Fibroblast of upper back skin (primary cell): ENCODE measurements at regions not wholly inside any gene's neighbourhood (a gene's known extent, or its start where the extent isn't known, plus 50 kb on each side); places are given as distances from the start of the nearest gene placed in this dataset.

Experiments used
- DNase-seq: peaks from one replicate; pipeline ENCODE4 v3.0.0-alpha.2; 2013

- DNase-seq = no peak
Measured at GRCh38 chr16:54409982-54410381, 123.4 kb upstream of the IRX3 start.

- peak; percentile 86 for DNase-seq
Measured at GRCh38 chr16:54407596-54407995, 121.0 kb upstream of the IRX3 start.

GRCh38 chr16:54405478-54405877 is 118.9 kb upstream of the IRX3 start:
- DNase-seq = no peak

GRCh38 chr16:54403580-54403979 is 117.0 kb upstream of the IRX3 start:
- DNase-seq = no peak

- no peak for DNase-seq
Measured at GRCh38 chr16:54402873-54403272, 116.3 kb upstream of the IRX3 start.

GRCh38 chr16:54402270-54402669 is 115.7 kb upstream of the IRX3 start:
- DNase-seq = no peak

GRCh38 chr16:54400261-54400660 is 113.7 kb upstream of the IRX3 start:
- no peak for DNase-seq

GRCh38 chr16:54398986-54399385 is 112.4 kb upstream of the IRX3 start:
- peak; percentile 23 for DNase-seq

GRCh38 chr16:54397838-54398237 is 111.3 kb upstream of the IRX3 start:
- no peak for DNase-seq

- DNase-seq = peak; percentile 63
Measured at GRCh38 chr16:54397190-54397835, 110.7 kb upstream of the IRX3 start.

GRCh38 chr16:54389836-54390494 is 103.4 kb upstream of the IRX3 start:
- DNase-seq = no peak

GRCh38 chr16:54385141-54385540 is 98.6 kb upstream of the IRX3 start:
- no peak for DNase-seq

- no peak for DNase-seq
Measured at GRCh38 chr16:54381601-54382313, 95.2 kb upstream of the IRX3 start.

GRCh38 chr16:54375071-54375470 is 88.5 kb upstream of the IRX3 start:
- no peak for DNase-seq

GRCh38 chr16:54373534-54374520 is 87.2 kb upstream of the IRX3 start:
- DNase-seq = peak; percentile 89

GRCh38 chr16:54370278-54371040 is 83.9 kb upstream of the IRX3 start:
- DNase-seq = no peak

GRCh38 chr16:54369861-54370260 is 83.3 kb upstream of the IRX3 start:
- DNase-seq = no peak

- peak; percentile 44 for DNase-seq
Measured at GRCh38 chr16:54366943-54367342, 80.4 kb upstream of the IRX3 start.

GRCh38 chr16:54365990-54366634 is 79.5 kb upstream of the IRX3 start:
- DNase-seq = no peak

- no peak for DNase-seq
Measured at GRCh38 chr16:54363766-54364165, 77.2 kb upstream of the IRX3 start.

- no peak for DNase-seq
Measured at GRCh38 chr16:54362591-54363206, 76.1 kb upstream of the IRX3 start.
